Vagina (tissue), 2 donors: ENCODE measurements at regions not wholly inside any gene's neighbourhood (a gene's known extent, or its start where the extent isn't known, plus 50 kb on each side); places are given as distances from the start of the nearest gene placed in this dataset.

ENCODE experiments used
- CTCF ChIP-seq, 3 experiments: fragments of 450-650 bp in 2 of 3; fragments of 200-600 bp in 1 of 3; sonication (generic) in 1 of 3; IDR thresholded peaks; one replicate each; pipeline ENCODE4 v1.5.1; 2017 to 2019; ENCODE audit warnings: antibody characterized with exemption in 3 of 3, mild to moderate bottlenecking in 2 of 3, moderate library complexity in 2 of 3
- POLR2A ChIP-seq, 2 donors: fragments of 450-650 bp; IDR thresholded peaks; one replicate each; pipeline ENCODE4 v1.6.1; 2017; ENCODE audit warnings: antibody characterized with exemption in 2 of 2, mild to moderate bottlenecking in 2 of 2, moderate library complexity in 2 of 2

- TF ChIP-seq CTCF (IDR thresholded peaks at IDR 0.05) (no peak), POLR2A (IDR thresholded peaks at IDR 0.05) (no peak)
Measured at GRCh38 chr12:125239563-125239962, 174.3 kb downstream of the AACS start.
